ENCODE measurements at regions not wholly inside any gene's neighbourhood (a gene's known extent, or its start where the extent isn't known, plus 50 kb on each side); places are given as distances from the start of the nearest gene placed in this dataset.

- DNase-seq (ENCODE audit: low spot score): no peak
These were observed 333.8 kb downstream of the ZNF621 start for GRCh38 chr3:40858364-40859115.

GRCh38 chr3:40862946-40863345 is 336.4 kb upstream of the CTNNB1 start:
- DNase-seq (ENCODE audit: low spot score): no peak

GRCh38 chr3:40864146-40864782 is 335.0 kb upstream of the CTNNB1 start:
- DNase-seq (ENCODE audit: low spot score): no peak

GRCh38 chr3:40864915-40865314 is 334.4 kb upstream of the CTNNB1 start:
- DNase-seq (ENCODE audit: low spot score): no peak

GRCh38 chr3:40867797-40868196 is 331.5 kb upstream of the CTNNB1 start:
- DNase-seq (ENCODE audit: low spot score): no peak

GRCh38 chr3:40869013-40869412 is 330.3 kb upstream of the CTNNB1 start:
- DNase-seq (ENCODE audit: low spot score): no peak

DNA sequence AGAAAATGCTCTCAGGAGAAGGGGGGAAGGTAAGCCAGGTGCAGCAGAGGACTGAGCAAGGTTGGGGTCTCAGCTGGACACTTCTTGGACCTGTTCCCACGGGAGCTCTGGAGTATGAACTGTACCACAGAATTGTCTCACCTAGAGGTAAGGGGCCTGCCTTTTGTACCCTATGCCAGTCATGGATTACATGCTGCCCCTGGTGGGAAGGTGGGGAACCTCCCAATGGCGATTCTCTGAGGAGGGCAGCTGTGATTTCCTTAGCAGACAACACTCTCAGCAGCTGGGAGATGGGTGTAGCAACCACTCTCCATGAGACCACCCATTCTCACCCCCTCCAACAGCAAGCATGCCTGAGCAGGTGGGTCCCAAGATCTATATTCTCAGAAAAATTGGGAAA is 329.4 kb upstream of the CTNNB1 start:
- DNase-seq (ENCODE audit: low spot score): no peak

GRCh38 chr3:40871394-40871793 is 327.9 kb upstream of the CTNNB1 start:
- DNase-seq (ENCODE audit: low spot score): no peak

- DNase-seq (ENCODE audit: low spot score): no peak
These were observed 326.9 kb upstream of the CTNNB1 start for GRCh38 chr3:40872258-40872920.

GRCh38 chr3:40873476-40873875 is 325.8 kb upstream of the CTNNB1 start:
- no peak for DNase-seq (ENCODE audit: low spot score)

DNA sequence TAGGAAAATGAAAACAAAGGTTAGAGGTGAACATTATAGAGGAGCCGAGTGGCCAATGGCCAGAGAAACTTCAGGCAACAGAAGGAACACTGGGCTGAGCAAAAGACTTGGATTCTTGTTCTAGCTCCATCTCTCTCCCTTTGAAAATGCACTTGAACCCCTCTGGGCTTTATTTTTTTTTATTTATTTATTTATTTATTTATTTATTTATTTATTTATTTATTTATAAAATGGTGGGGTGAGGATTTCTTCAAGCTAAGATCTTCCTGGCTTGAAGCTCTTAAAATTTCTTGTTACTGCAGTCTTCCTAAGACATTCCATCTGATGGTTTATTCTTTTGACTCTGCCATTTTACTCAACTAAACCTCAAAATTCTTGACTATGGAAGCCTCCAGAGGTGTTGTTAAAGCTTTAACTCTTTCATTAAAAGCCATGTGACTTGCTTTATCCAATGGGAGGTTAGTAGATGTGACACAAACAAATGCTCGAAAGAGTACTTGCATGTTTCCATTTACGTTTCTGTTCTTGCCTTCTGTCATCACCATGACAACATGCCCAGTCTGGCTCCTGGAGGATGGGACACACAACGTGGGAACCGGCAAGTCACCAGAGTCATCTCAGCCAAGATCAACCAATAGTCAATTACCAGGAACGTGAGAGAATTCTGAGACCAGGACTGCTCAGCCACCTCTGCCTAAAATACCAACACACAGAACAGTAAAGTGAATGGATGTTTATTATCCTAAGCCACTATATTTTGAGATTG is 325.2 kb upstream of the CTNNB1 start:
- no peak for DNase-seq (ENCODE audit: low spot score)

DNA sequence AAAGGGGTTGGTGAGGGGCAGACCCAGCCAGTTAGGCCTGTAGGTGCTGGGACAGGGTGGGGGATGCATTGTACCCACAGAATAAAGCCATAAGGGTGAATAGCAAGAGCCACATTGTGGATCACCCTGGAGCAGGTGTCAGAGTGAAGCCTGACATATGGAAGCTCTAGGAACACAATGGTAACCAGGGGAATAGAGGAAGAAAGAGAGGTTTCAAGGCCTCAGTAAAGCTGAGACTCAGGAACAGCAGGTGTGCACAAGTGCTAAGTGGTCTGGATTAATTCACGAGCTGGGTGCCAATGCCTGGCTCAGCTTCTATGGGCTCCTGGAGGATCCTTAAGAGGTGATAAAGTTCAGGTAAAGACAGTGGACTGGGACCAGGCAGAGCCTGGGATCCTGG is 323.7 kb upstream of the CTNNB1 start:
- DNase-seq (ENCODE audit: low spot score): no peak

DNA sequence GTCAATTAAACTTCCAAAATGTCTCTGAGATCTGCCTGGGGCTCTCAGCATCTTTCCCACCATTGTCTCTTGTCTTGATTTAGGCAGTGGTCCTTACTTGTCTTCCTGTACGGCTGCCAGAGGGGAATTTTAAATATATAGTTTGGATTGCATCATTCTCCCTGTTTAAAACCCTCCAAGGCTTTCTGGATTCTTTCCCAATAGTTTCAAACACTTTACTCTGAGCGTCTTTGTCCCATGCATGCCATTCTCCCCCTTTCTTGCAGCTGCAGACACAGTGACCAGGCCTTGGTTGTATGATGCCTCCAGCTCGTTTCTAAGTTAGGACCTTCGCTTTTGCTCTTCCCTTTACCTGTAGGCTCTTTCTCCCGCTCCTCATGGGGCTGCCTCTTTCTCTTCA is 323.3 kb upstream of the CTNNB1 start:
- DNase-seq (ENCODE audit: low spot score): no peak

DNA sequence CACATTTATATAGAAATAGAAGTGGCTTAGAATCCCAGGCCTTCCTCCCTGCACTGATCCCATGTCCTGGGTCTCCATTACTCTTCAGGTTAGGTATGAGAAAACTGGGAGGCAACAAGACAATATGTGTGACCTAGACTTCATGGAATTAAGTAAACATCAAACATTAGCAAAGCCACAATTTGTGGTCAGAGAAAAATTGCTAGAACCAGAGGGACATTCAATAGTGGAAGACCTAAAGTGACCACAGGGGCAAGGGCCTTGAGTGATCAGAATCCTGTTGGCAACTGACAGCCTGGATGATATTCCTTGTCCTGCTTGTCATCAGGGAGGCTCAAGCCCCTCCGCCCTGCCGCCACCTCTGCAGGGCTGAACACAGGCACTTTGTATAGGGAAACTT is 322.8 kb upstream of the CTNNB1 start:
- no peak for DNase-seq (ENCODE audit: low spot score)

DNA sequence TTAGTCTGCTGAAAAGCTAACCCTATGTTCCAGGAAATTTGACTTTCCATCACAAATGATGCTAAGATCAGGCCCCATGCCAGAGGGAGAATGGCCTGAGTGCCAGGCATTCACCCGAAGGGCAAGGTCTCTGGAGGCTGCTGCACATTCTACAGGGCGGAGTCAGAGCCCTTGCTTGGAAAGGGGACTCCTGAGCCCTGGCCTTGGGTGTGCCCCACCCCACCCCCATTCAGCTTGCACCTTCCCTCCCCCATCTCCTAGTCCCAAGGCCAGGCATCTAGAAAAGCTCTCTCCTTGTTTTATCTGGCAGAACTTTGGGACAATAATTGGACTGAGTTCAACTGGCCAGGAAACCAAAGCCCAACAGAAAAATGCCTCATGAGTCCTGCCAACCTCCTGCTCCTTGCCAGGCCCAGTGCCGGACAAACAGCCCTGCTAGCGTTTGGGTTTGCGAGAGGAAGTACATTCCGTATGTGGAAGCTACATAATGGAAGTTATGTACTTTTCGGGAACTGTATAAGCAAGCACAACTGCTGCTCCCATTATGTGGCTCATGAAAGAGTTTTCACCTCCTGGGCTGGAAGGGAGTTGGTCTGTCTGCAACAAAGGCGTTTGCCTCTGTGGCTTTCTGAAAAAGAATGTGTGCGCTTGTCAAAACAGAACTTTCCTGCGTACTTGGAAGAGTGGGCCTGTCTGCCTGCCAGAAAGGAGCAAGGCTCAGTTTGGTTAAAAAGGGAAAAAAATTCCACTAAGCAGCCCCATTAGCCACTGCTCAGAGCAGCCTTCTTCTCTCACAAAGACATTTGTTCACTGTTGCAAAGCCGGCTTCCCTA is 321.5 kb upstream of the CTNNB1 start:
- DNase-seq (ENCODE audit: low spot score): no peak

DNA sequence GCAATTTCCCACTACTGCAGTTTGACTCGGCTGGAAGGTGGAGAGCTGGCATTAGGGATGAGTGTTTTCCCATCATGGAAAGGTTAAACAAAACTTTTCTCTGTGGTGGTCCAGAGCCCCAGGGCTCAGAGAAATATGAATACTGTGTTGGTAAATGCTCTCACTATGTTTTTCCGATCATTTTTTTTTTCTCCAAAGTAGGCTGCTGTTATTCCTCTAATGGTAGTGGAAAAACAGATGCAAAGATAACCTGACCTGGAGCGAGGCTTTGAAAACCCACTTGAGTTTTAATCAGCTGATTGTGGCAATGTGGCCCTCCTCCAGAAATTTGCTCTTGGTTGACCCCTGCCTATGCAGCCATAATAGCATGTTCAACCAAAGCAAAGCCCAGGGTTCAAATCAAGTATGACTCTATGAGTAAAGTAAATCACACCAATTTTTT is 320.8 kb upstream of the CTNNB1 start:
- no peak for DNase-seq (ENCODE audit: low spot score)

GRCh38 chr3:40885430-40885829 is 313.9 kb upstream of the CTNNB1 start:
- DNase-seq (ENCODE audit: low spot score): no peak

DNA sequence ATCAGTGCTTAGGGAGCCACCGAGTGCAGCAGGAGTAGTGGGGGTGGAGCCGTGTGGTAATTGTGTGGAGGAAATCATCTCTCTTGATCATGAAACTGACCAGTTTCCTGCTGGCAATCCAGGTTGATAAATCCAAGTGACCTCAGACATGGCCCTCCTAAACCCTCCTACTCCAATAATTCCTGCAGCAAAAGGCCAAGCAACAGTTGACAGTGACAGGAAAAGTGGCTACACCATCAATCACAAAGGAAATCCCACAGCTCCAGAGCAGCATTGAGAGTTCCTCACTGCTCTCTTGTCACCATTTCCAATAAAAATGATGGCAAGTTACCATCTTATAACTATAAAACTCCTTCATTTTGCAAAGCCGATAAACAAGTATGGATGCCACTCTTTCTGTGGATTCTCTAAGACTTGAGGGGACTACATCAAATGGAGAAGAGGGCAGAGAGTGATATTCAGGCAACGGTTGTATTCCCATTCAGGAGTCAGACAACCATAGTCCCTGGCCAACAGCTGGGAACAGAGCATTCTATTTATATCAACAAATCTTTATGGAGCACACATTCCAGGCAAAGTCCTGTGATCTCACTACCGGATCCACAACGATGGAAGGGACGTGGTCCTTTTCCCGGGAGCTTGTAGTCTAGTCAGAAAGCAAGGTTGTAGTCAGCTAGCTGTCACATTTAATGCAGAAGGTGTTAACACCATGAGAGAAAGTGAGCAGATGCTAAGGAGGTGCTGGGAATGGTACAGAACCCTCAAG is 312.5 kb upstream of the CTNNB1 start:
- DNase-seq (ENCODE audit: low spot score): no peak

DNA sequence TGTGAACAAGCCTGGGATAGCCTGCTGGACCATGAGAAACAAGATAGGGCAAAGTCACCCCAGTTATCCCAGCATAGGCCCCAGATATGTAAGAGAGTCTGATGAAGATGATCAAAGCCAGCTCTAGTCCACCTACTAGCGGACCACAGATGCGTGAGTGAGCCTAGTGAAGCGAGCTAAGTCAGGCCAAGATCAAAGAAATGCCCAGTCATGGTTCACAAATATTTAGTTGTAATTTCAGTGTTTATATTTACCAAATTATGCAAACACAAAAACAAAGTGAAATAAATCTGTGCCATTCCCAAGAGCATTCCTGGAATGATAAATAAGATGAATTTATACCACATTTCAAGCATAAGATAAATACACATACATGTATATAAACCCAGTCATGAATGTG is 308.1 kb upstream of the CTNNB1 start:
- DNase-seq (ENCODE audit: low spot score): no peak

DNA sequence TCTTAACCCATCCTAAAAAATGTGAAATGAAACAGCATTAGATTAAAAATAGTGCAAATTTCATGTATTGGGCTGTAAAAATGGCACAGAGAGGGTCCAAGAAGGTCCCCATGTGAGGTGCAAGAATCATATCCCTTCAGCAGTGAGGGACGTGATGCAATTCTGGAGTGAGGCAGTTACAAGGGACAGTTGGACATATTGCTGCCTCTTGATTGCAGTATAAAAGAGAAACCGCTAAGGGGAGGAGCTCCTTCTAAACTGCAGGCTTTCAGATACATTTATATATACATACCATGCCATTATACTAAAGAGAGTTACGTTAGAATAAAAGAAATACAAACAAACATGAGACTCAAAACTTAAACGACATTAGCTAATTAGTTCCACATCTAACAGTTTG is 304.2 kb upstream of the CTNNB1 start:
- DNase-seq (ENCODE audit: low spot score): no peak

- DNase-seq (ENCODE audit: low spot score): no peak
These were observed 300.0 kb upstream of the CTNNB1 start for GRCh38 chr3:40899286-40899712.
